ENCODE measurements at regions not wholly inside any gene's neighbourhood (a gene's known extent, or its start where the extent isn't known, plus 50 kb on each side); places are given as distances from the start of the nearest gene placed in this dataset.

DNA sequence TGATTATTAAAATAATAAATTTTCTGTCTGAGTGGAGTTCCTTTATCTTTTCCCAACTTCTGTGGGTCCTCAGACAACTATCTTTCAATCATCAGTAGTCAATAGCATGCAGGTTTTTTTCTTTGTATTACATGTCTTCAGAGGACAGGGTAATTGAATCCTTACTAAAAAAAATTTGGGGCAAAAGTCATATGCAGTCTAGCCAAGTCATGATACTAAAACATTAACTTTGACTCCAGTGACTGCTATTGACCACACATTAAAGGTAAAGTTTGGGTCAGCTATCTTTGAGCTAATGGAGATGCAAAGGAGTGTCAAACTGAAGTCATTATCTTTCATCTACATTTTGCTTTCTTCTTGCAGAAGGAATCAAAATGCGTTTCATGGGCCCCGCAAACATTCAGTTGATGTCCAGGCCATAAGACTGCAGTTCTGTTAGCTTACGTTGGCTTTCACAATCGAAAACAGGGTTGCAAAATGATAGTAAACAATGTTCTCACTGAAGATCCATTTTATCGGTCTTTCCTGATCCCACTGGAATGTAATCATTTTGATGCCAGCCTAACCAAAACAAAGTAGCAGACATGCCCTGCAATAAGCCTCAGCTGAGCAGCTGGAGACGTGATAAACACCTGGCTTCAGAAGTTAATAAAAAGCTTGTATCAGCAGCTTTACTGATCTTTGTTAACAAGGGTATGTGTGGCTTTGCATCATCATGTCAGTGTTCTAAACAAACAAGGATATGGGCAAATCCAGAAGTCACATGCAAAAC lies 186.1 kb upstream of the PRLR start:
- DNase-seq: no peak

DNA sequence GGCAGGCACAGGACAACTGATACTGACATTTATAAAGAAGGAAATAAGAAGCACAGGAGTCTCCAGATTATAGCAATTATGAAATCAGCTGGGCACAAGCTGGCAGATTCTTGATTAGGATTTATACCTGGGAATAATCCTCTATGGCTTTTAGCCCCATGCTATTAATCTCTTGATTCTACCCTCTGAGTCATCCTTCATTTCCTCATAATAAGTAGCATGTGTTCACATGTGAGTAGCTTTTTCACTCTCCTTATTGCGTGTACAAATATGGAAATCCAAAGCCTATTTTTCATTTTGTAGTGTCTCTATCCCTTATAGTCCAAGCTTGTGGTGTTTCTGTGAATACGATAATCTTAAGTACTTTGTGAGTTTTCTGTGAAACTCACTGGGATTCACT lies 185.0 kb upstream of the PRLR start:
- DNase-seq: no peak

DNA sequence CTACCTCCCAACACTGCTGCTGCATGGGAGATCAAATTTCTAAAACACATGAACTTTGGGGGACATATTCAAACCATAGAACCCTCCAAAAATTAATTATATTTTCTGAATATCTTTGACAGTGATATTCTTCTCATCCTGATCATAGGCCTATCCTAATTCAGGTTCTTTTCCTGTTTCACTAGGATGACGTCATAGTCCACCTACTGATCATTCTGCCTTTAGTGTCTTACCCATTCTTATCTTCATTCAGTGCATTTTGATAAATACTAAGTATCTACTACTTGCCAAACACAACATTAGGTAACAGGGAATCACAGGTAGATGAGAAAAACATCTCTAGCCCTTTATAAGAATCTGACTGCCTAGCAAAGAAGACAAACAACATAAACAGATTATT lies 179.1 kb upstream of the PRLR start:
- no peak for DNase-seq

DNA sequence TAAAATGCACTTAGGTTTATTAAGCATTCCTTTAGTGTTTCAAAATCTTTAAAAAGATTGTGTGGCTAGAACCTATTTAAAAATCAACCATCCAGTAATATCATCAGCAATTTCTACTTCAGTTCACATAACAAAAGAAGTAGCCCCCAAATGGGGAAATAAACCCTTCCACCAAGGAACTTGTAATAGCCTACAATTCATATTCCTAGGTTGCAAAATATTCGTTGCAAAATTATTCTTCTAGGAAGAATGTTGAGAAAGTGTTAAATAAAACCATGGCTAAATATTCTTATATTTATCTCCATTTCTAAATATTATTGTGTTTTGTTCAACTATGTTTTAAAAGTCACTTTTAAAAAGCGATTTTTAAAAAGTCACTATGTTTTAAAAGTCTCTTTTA lies 177.9 kb upstream of the PRLR start:
- DNase-seq: no peak

DNA sequence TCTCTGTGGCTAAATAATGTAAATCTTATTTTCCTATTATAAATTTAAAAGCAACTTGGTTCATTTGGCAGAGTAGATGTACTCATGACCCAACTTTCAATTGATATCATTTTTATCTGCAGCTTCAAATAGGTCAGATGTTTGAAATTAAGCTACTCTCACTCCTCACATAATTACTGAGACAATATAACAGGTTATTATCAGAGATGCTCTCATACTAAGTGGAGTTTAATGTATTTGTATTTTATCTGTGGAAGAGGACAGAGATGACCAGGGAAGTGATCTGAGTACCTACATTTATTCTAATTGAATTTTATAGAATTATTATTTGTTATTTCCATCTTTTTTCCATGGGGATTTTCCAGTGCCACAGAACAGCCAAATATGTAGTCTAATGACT lies 177.4 kb upstream of the PRLR start:
- no peak for DNase-seq

DNA sequence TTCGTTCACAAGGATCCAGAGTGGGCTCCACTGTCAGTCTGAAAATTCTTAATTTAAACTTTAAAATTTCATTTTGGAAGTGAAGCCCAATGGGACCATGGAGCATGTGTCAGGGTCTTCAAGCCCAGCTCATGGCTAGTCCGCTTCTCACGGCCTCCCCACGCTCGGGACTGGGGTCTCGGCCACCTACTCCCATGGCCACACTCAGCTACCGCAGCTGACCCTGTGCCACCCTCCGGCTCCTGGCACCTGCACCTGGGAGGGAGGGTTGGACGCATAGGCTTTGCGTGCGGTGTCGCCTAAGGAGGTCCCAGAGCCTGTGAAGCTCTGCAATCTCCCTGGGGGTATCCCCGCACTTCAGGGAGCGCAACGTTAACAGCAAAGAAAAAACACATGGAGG lies 175.7 kb upstream of the PRLR start:
- no peak for DNase-seq

DNA sequence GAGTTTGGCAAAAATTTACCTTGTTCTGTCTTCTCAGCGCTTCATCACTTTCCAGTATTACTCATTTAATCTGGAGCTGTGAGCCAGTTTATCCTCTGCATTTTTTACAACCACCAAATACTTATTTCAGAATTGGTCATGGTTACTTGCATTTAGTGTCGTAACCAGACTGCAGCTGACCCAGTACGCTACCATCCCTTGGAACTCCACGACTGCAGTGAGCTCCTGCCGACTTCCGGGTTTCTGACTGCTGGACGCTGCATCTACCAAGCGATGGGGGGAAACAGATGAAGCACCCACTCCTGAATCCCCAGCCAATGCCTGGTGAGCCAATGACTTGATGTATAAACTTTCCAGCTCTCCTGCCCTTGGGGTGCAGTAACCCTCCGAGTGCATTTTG lies 174.4 kb upstream of the PRLR start:
- DNase-seq: no peak

DNA sequence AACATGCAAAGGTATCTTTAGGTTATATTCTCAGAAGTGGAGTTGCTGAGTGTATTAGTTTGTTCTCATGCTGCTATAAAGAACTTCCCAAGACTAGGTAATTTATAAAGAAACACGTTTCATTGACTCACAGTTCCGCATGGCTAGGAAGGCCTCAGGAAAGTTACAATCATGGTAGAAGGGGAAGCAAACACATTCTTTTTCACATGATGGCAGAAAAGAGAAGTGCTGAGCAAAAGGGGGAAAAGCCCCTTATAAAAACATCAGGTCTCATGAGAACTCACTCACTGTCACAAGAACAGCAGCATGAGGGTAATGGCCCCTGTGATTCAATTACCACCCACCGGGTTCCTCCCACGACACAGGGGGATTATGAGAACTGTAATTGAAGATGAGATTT lies 163.6 kb upstream of the PRLR start:
- DNase-seq: no peak

DNA sequence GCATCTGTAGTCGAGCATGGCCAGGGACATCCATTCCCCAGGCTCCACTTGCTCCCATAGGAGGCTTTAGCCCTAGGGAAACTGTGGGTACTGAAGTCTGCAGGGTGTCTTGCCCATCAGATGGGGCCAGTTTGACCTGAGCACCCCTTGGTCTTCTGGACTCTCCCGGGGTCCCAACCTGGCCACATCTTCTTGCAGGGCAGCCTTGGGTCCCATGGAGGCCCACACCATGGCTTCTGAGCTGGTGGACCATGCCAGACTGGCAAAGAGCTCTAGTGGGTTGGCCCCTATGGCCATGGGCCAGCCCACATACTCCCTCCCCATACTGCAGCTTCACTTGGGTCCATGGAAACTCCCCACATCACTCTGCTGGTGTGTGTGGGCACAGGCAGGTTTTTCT lies 154.4 kb upstream of the PRLR start:
- DNase-seq: no peak

DNA sequence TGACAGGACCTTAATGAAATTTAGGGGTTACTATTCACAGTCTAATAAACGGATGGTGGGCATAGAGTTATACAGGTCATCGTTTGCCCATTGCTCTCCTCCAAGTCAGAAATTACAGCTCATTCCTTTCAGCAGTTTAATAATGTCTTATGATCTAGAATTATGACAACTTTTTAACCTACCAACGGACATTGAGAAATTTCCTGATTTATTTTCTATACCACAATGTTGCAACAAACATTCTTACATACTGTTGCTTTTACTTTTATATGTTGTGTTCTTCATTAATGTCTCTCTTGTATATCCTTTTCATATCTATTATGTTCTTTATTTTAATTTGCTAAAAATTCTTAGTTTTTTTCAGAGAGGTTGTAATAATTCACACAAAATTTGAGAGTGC lies 152.8 kb upstream of the PRLR start:
- DNase-seq: no peak

DNA sequence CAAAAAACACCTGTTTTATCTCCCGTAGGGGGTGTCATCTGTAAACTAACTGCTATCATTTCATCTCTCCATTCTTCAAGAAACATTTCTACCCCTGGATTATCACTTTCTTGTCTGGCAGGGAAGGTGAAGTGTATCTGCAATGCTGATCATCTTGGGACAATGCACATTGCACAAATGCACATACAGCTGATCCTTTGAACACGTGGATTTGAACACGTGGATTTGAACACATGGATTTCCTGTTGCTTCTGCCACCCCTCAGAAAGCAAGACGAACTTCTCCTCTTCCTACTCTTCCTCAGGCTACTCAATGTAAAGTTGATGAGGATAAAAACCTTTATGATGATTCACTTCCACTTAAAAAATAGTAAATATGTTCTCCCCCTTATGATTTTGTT lies 147.4 kb upstream of the PRLR start:
- DNase-seq: no peak

DNA sequence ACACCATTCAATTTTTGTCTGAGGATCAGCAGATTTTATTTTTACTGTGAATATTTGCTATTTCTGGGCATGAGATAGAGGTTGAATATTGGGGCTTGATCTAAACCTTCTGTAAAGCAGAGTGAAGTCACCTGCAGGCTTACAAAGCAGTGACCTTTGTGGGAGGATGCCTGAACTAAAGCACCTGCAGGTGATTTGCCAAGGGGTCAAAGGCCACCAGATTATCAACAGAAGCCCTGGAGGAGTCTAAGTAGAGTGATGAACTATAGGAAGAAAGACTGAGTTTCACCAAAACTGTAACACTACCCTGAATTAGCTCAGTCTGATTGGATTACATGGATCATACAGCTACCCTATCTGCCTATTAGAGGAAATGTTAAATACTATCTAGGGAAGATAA lies 144.3 kb upstream of the PRLR start:
- DNase-seq: no peak

DNA sequence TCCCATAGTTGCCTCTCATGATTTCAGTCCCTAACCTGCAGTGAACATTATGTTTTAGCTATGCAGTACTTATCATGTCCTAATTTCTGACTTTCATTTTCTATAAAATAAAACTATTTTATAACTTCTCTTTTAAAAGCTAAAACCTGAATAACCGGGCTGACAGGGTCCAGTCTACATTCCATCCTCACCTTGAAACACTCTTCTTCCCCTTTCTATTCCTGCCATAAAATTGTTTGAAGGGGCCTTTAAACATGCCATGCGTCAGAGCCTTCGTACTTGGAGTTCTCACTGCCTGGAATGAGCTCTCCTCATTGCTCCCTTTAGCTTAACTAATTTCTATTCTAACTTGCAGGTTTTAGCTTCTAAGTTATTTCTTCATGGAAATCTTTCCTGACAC lies 143.0 kb upstream of the PRLR start:
- no peak for DNase-seq

DNA sequence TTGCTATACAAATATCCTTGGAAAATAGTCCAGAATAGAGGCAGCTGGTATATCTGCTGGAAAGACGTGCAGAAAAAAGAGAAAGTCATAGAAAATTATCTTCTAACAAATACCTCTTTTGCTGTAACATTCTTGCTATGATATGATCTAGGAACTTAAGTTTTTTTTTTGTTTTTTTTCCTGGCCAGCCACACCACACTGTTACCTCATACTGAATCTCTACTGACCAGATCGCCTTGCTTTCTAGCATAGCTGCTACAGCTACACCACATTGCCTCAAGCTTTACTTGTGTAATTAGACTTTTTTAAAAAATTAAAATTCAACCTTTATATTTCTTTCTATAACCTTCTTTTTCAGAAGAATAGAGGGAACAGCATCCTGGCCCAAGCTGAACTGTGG lies 142.2 kb upstream of the PRLR start:
- DNase-seq: no peak

DNA sequence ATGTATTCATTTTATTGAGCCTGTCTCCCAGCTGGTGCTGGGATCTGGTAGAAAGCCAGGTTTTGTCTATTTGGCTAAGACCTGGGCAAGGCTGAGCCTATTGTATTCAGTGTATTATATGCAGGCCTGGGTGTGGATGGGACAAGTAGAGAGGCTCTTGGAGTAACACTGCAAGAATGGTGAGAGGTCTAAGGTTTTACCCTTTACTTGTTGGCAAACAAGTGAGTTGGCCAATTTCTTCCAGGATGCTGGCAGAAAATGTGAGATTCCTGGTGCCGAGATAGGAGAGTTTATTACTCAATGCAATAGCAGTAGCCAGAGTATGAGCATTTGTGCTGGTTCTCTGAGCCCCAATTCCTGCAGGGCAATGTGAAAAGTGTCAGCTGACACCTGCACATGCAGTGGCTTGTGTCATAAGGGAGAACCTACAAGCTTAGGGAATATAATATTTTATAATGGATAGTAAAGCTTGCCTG lies 141.7 kb upstream of the PRLR start:
- no peak for DNase-seq

DNA sequence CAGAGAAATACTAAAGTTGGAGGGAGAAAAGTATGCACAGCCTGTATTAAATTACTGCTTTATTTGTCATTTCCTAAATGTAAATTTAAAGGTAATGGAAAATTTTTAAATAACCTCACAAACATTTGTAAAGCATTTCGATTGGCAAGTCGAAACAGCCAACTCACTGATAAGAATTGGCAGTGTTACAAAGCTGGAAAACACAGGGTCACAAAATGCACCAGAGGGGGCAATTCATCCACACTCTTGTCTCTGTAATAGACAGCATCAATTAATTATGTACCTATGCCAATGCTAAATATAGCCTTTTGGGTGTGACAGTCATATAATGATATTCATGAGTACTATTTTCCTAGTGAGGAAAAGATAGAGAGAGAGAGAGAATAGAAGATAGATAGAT lies 140.6 kb upstream of the PRLR start:
- DNase-seq: no peak

DNA sequence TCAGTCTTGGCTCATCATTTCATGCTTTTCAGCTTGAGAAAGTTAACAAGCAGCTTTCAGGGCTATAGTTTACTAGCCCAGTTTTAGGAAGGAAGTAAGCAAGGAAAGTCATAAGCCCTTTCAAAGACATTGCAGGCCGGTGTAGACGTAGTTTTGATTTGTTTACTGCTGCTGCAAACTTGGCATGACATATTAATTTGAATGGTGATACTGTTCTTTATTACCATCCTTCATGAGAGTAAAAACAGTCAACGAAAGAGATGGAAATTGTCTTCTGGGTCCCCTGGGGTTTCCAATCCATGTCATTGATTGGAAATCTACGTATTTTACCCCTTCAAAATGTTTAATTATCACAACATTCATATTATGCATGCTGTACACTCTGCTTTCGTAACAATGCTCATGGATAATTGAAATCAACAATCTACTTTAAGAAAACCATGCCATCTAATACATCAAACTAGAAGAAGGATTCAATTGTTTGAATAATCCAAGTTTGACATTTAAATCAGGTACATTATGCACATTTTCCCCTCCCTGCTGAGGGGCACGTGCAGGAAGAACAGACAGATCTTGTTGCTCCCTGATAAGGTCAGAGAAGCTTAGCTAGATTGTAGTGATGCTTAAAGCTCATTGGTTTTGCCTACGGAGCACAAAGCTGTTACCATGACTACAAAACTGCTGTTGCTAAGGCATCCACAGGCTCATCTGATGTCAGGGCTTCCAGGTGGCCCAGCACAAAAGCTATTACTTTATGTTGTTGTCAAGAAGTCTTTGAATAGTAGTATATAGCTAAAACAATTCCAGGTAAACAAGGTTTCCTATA lies 139.9 kb upstream of the PRLR start:
- DNase-seq: no peak

DNA sequence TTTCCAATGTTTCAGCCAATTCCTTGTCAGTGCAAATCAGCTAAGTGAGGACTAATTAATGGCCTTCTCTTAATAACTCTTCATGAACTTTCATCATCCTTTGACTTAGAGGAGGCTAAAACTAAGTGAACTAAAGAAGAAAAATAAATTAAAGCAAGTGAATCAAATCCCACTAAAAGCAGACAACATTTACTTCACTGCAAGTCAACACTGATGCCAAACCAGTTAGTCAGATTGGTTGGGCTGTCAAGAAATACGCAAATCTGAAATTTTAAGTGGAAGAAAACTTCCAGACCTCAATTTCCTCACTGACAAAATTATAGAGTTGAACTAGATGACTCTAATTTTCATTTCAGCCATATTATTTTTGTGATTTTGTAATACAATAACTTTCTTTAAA lies 137.2 kb upstream of the PRLR start:
- DNase-seq: no peak

DNA sequence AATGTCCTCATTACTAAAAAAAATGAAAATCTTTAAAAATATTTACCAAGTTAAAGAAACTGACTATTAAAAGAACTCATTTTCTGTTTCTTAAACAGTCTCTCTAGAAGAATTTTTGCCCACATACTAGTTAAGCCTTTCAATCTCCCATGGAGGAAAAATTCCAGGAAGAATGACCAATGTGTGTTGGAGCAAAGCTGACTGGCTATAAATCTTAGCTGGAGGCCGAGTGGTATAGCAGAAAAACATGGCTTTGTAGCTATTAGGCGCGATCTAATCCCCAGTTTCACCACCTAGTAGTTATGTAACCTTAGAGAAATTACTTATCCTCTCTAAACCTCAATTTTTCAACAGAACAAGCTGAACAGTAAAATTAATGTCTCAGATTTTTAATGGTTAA lies 135.5 kb upstream of the PRLR start:
- DNase-seq: no peak

DNA sequence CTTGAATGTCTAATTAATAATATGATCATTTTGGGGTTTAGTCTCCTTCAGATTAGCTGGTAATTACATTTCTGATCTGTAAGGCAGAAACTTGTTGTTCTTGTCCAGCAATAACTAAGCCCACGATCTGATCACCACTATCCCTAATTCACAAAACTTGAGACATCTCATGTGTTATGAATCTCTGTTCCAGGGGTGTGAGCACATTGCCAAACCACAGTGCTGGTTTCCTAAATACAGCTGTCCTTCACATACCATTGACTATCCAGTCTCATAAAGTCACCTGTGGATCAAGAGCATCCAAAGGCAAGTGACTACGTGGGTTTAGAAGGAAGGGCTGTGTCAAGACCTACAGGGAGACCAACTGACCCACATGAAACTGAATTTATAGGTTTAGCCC lies 134.1 kb upstream of the PRLR start:
- DNase-seq: no peak

DNA sequence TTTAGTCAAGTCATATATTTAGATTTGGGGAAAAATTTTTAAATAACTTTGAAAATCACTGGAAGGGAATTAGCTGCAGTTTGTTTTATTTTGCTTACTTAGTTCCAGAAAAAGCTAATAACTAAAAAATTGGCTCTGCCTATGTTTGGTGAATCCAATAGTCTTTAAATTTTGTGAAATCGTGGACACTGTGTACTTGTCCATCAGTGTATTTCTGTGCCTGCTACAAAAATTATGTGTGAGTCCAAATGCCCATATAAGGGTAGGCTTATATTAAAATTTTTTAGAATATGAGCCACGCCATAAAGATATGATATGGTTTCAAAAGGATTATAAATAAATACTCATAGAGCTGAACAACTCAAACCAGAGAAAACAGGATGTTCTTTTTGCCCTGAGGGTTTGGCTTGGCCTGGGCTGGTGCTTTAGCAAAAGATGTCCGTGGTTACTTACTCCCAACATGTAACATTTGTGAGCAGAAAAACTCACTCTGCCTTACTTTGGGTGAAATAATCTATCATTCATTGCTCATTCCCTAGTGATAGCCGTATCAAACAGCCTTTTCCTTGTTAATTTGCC lies 133.2 kb upstream of the PRLR start:
- DNase-seq: no peak

DNA sequence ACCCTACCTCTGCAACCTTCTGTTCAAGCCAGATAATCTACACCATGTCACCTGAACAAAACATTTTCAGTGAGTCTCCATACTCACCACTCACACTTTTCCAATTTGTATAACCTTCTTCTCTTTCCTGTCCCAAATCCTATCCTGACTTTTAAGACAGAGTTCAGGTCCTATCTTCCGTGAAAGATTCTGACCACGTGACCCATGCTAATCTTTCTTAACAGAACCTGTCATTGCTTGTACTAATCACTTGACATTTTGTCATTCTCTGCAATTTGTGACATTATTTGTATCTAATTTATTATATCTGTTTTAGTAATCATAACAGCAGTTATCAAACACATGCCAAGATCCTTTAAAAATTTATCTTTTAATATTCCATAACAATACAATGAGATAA lies 132.5 kb upstream of the PRLR start:
- DNase-seq: no peak

DNA sequence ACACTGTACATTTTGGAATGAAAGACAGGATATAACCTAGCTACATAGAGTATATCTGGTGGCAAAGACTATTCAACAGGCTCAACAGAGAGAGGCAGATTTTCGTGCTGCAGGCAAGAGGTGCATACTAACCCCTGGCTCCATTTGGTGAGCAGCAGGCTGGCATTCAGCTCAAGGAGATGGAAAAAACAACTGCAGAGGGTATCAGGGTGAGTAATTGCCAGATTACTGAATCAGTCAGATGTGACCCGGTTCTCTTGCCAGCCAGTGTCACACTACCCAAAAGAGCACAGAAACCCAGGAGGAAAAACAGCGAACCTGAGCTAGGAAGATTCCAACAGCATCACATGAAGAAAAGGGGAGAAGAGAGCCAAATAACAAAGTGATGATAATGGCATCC lies 130.4 kb upstream of the PRLR start:
- DNase-seq: no peak

DNA sequence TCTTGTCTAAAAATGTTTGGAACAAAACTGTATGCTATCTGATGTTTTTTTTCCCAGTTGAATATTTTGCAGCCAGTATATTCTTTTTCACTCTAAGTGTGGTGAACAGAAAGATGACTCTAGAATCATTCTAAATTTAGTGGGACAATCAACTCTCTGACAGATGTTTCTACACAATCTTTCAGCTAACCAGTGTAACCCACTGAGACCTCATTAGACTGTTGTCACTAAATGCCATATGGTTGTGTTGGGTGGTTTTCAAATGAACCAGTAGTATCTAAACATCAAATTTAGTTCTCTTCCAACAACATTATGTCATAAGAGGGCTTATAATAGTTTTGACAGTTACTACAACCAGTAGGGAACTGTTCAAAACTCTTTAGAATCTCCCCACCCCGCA lies 129.6 kb upstream of the PRLR start:
- DNase-seq: no peak

Measured in stimulated activated CD4-positive, alpha-beta T cell treated with anti-CD3 and anti-CD28 coated beads, Interleukin-15, amount 100 ng/mL, for 24 hours (primary cell).